NCI-H1694 treated with DMSO at 0.1 percent for 48 hours (cell line): ENCODE measurements at regions not wholly inside any gene's neighbourhood (a gene's known extent, or its start where the extent isn't known, plus 50 kb on each side); places are given as distances from the start of the nearest gene placed in this dataset.
"Not testable (repeated sequence)": the region's sequence is repeated elsewhere in the genome, so short reads cannot be mapped to it uniquely, and the experiment has no call there.

Experiments used
- DNase-seq: peaks from one replicate; lab custom pipeline; 2025; lab: John Stamatoyannopoulos, UW

GRCh38 chr17:27095821-27096220, 198.1 kb upstream of the WSB1 start:
- not testable (repeated sequence) for DNase-seq

- DNase-seq, result not testable (repeated sequence)
Measured at GRCh38 chr17:27099266-27099665, 194.6 kb upstream of the WSB1 start.

- DNase-seq, result not testable (repeated sequence)
Measured at GRCh38 chr17:27104605-27105221, 189.2 kb upstream of the WSB1 start.

GRCh38 chr17:27105636-27106035, 188.3 kb upstream of the WSB1 start:
- no peak for DNase-seq

GRCh38 chr17:27106347-27106981, 187.4 kb upstream of the WSB1 start:
- no peak for DNase-seq

- no peak for DNase-seq
Measured at GRCh38 chr17:27106982-27107360, 186.9 kb upstream of the WSB1 start.

GRCh38 chr17:27107386-27108328, 186.3 kb upstream of the WSB1 start:
- not testable (repeated sequence) for DNase-seq

GRCh38 chr17:27109346-27109745, 184.6 kb upstream of the WSB1 start:
- no peak for DNase-seq

- DNase-seq, result no peak
Measured at GRCh38 chr17:27153005-27153404, 140.9 kb upstream of the WSB1 start.

- no peak for DNase-seq
Measured at GRCh38 chr17:27155866-27156265, 138.0 kb upstream of the WSB1 start.

GRCh38 chr17:27157297-27157696, 136.6 kb upstream of the WSB1 start:
- no peak for DNase-seq

GRCh38 chr17:27157898-27158297, 136.0 kb upstream of the WSB1 start:
- DNase-seq, result no peak

- DNase-seq, result no peak
Measured at GRCh38 chr17:27158382-27158781, 135.5 kb upstream of the WSB1 start.

GRCh38 chr17:27180322-27180721, 113.6 kb upstream of the WSB1 start:
- no peak for DNase-seq

GRCh38 chr17:27181379-27181925, 112.5 kb upstream of the WSB1 start:
- not testable (repeated sequence) for DNase-seq

GRCh38 chr17:27181935-27182334, 112.0 kb upstream of the WSB1 start:
- no peak for DNase-seq

- DNase-seq, result not testable (repeated sequence)
Measured at GRCh38 chr17:27197505-27197904, 96.4 kb upstream of the WSB1 start.

GRCh38 chr17:27199948-27200347, 94.0 kb upstream of the WSB1 start:
- no peak for DNase-seq

- no peak for DNase-seq
Measured at GRCh38 chr17:27200476-27200875, 93.4 kb upstream of the WSB1 start.

- DNase-seq, result no peak
Measured at GRCh38 chr17:27203241-27203640, 90.7 kb upstream of the WSB1 start.

GRCh38 chr17:27206447-27206846, 87.5 kb upstream of the WSB1 start:
- DNase-seq, result no peak

GRCh38 chr17:27207073-27207513, 86.8 kb upstream of the WSB1 start:
- no peak for DNase-seq
